ENCODE measurements at regions not wholly inside any gene's neighbourhood (a gene's known extent, or its start where the extent isn't known, plus 50 kb on each side); places are given as distances from the start of the nearest gene placed in this dataset.

DNA sequence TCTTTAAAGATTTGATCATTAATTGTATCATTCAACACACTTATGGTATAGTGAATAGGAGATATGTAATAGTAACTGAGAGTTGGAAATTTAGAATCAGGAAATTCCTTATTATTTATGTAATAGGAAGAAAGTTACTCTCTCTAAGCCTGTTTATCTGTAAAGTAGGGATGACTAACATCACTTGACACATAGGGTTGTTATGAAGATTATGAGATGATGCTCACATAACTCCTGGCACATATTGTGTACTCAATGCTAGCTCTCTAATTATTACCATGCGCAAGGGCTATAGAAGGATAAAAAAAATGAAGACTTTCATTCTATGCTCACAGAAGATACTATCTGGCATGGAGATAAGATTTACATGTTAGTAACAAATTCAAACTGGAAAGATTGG, 149.9 kb downstream of the ISOC1 start (continued):
- TF ChIP-seq, protein P1, sequence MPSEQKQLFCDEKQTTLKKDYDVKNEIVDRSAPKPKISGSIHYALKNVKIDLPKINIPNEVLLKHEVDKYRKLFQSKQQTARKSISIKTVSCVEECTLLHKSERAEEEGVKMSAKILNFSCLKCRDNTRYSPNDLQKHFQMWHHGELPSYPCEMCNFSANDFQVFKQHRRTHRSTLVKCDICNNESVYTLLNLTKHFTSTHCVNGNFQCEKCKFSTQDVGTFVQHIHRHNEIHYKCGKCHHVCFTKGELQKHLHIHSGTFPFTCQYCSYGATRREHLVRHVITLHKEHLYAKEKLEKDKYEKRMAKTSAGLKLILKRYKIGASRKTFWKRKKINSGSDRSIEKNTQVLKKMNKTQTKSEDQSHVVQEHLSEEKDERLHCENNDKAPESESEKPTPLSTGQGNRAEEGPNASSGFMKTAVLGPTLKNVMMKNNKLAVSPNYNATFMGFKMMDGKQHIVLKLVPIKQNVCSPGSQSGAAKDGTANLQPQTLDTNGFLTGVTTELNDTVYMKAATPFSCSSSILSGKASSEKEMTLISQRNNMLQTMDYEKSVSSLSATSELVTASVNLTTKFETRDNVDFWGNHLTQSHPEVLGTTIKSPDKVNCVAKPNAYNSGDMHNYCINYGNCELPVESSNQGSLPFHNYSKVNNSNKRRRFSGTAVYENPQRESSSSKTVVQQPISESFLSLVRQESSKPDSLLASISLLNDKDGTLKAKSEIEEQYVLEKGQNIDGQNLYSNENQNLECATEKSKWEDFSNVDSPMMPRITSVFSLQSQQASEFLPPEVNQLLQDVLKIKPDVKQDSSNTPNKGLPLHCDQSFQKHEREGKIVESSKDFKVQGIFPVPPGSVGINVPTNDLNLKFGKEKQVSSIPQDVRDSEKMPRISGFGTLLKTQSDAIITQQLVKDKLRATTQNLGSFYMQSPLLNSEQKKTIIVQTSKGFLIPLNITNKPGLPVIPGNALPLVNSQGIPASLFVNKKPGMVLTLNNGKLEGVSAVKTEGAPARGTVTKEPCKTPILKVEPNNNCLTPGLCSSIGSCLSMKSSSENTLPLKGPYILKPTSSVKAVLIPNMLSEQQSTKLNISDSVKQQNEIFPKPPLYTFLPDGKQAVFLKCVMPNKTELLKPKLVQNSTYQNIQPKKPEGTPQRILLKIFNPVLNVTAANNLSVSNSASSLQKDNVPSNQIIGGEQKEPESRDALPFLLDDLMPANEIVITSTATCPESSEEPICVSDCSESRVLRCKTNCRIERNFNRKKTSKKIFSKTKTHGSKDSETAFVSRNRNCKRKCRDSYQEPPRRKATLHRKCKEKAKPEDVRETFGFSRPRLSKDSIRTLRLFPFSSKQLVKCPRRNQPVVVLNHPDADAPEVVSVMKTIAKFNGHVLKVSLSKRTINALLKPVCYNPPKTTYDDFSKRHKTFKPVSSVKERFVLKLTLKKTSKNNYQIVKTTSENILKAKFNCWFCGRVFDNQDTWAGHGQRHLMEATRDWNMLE (tag by site-specific recombination; conservative IDR thresholded peaks at IDR 0.05; ENCODE audit: low read depth): no peak
- TF ChIP-seq ZNF610 (tag by site-specific recombination; IDR thresholded peaks at IDR 0.05; ENCODE audit: borderline replicate concordance) (no peak), EGR2 (tag by site-specific recombination; IDR thresholded peaks at IDR 0.05; ENCODE audit: low read depth) (no peak)
- TF ChIP-seq, protein P2, sequence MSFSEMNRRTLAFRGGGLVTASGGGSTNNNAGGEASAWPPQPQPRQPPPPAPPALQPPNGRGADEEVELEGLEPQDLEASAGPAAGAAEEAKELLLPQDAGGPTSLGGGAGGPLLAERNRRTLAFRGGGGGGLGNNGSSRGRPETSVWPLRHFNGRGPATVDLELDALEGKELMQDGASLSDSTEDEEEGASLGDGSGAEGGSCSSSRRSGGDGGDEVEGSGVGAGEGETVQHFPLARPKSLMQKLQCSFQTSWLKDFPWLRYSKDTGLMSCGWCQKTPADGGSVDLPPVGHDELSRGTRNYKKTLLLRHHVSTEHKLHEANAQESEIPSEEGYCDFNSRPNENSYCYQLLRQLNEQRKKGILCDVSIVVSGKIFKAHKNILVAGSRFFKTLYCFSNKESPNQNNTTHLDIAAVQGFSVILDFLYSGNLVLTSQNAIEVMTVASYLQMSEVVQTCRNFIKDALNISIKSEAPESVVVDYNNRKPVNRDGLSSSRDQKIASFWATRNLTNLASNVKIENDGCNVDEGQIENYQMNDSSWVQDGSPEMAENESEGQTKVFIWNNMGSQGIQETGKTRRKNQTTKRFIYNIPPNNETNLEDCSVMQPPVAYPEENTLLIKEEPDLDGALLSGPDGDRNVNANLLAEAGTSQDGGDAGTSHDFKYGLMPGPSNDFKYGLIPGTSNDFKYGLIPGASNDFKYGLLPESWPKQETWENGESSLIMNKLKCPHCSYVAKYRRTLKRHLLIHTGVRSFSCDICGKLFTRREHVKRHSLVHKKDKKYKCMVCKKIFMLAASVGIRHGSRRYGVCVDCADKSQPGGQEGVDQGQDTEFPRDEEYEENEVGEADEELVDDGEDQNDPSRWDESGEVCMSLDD (tag by site-specific recombination; IDR thresholded peaks at IDR 0.05): no peak

DNA sequence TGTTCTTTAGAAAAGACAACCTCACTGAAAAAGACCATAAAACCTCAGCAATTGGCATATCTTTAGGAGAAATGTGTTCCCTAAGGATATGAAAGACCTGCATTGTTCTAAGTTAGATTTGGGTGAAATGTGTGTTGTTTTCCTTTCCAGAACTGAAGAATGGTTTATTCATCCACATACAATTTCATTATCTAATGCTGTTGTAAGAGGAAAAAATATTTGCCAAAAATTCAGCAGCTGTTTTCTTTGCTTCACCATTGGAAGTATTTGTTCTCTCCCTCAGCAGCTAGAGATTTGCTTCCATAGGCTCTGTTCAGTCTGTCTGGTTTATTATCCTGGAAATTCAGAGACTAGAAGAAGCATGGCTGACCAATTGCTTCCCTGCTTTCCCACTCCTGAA, 150.9 kb downstream of the ISOC1 start:
- no peaks in the 10 kb centered on the region for H3K4me1 ChIP-seq (ENCODE audit: control insufficient read depth, insufficient read depth, low read length)
- POLR2A ChIA-PET: no interaction called here
- CTCF ChIA-PET: interaction anchor here (0.7 kb wide), 1 partner anchor 56 kb away, joined by 3 read pairs; no protein-coding TSS in a partner anchor
- TF ChIP-seq, protein P3, sequence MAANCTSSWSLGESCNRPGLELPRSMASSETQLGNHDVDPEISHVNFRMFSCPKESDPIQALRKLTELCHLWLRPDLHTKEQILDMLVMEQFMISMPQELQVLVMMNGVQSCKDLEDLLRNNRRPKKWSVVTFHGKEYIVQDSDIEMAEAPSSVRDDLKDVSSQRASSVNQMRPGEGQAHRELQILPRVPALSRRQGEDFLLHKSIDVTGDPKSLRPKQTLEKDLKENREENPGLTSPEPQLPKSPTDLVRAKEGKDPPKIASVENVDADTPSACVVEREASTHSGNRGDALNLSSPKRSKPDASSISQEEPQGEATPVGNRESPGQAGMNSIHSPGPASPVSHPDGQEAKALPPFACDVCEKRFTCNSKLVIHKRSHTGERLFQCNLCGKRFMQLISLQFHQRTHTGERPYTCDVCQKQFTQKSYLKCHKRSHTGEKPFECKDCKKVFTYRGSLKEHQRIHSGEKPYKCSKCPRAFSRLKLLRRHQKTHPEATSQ (tag by site-specific recombination; IDR thresholded peaks at IDR 0.05): no peak
- no peaks in the 10 kb centered on the region for H3K36me3 ChIP-seq (ENCODE audit: control insufficient read depth in 2 of 2, insufficient read depth in 1 of 2, low read length in 2 of 2)
- H3K27ac ChIP-seq (ENCODE audit: extremely low read depth, low read depth, low read length): no peak overlapping the region
- no peak overlapping the region for H3K4me3 ChIP-seq (ENCODE audit: low read depth, low read length)
- H3K9me3 ChIP-seq (ENCODE audit: control insufficient read depth, insufficient read depth, low read depth, low read length): no peaks in the 10 kb centered on the region

DNA sequence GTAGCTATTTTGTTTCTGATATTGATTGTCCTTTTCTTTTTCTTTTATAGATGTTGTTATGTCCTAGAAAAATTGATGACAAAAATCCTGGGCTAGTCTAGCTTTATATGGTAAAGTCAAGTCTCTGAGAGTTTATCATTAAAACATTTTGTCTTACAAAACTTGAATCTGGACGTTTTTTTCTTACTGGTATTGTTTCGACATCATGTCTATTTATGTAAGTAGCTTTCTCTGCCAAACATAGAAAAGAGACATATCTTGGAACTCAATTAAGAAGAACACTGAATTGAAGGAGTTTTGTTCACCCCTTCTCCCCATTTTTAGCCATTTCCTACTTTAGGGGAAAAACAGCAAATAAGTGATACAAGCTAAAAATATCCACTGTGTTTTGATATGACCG, 151.5 kb downstream of the ISOC1 start:
- no peaks in the 10 kb centered on the region for H3K36me3 ChIP-seq (ENCODE audit: control insufficient read depth in 2 of 2, insufficient read depth in 1 of 2, low read length in 2 of 2)
- TF ChIP-seq ZNF776 (tag by site-specific recombination; IDR thresholded peaks at IDR 0.05; ENCODE audit: borderline replicate concordance) (no peak), ZNF202 (tag by site-specific recombination; IDR thresholded peaks at IDR 0.05; ENCODE audit: borderline replicate concordance) (no peak), GFI1B (tag by site-specific recombination; IDR thresholded peaks at IDR 0.05) (no peak)
- no peak overlapping the region for H3K27ac ChIP-seq (ENCODE audit: extremely low read depth, low read depth, low read length)
- H3K4me1 ChIP-seq (ENCODE audit: control insufficient read depth, insufficient read depth, low read length): no peaks in the 10 kb centered on the region
- no peaks in the 10 kb centered on the region for H3K9me3 ChIP-seq (ENCODE audit: control insufficient read depth, insufficient read depth, low read depth, low read length)
- POLR2A ChIA-PET: no interaction called here
- CTCF ChIA-PET: interaction anchor here (0.7 kb wide), 1 partner anchor 56 kb away, joined by 3 read pairs; no protein-coding TSS in a partner anchor
- H3K4me3 ChIP-seq (ENCODE audit: low read depth, low read length): no peak overlapping the region

DNA sequence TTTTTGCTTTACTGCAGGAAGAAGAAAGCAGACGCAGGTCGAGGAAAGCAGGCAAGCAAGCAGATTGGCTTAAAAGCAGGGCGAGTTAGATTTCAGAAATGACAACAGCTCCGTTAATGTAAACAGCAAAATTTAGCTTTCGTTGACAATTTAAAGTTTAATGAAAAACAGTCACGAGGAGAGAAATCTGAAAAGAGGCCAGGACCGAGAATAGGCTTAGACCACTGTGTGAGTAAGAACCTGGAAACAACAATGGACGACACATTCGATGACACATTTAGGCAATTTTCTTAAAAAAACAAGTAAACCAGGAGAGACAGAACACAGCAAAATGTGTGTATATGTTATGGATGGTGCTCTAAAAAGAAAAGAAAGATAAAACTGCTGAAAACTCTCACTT, 155.3 kb downstream of the ISOC1 start:
- Histone ChIP-seq H3K4me3 (ENCODE audit: low read depth, low read length) (no peak overlapping the region), H3K9me3 (ENCODE audit: control insufficient read depth, insufficient read depth, low read depth, low read length) (no peaks in the 10 kb centered on the region), H3K27ac (ENCODE audit: extremely low read depth, low read depth, low read length) (no peak overlapping the region), H3K36me3 (ENCODE audit: control insufficient read depth in 2 of 2, insufficient read depth in 1 of 2, low read length in 2 of 2) (no peaks in the 10 kb centered on the region), H3K4me1 (ENCODE audit: control insufficient read depth, insufficient read depth, low read length) (no peaks in the 10 kb centered on the region)
- CTCF ChIA-PET: no interaction called here
- POLR2A ChIA-PET: no interaction called here
- TF ChIP-seq ZNF394 (tag by site-specific recombination; IDR thresholded peaks at IDR 0.05; ENCODE audit: borderline replicate concordance) (no peak), SALL2 (tag by site-specific recombination; IDR thresholded peaks at IDR 0.05; ENCODE audit: borderline replicate concordance) (no peak), ZNF114 (tag by site-specific recombination; IDR thresholded peaks at IDR 0.05) (no peak), ZNF76 (tag by site-specific recombination; IDR thresholded peaks at IDR 0.05; ENCODE audit: borderline replicate concordance, low read depth) (no peak), ZEB2 (tag by site-specific recombination; IDR thresholded peaks at IDR 0.05) (no peak), SP7 (tag by site-specific recombination; IDR thresholded peaks at IDR 0.05) (no peak), ZNF155 (tag by site-specific recombination; IDR thresholded peaks at IDR 0.05) (no peak), ZNF510 (tag by site-specific recombination; IDR thresholded peaks at IDR 0.05; ENCODE audit: insufficient replicate concordance) (no peak)
- TF ChIP-seq, protein P4, sequence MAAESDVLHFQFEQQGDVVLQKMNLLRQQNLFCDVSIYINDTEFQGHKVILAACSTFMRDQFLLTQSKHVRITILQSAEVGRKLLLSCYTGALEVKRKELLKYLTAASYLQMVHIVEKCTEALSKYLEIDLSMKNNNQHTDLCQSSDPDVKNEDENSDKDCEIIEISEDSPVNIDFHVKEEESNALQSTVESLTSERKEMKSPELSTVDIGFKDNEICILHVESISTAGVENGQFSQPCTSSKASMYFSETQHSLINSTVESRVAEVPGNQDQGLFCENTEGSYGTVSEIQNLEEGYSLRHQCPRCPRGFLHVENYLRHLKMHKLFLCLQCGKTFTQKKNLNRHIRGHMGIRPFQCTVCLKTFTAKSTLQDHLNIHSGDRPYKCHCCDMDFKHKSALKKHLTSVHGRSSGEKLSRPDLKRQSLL (tag by site-specific recombination; IDR thresholded peaks at IDR 0.05): no peak
- TF ChIP-seq, protein P5, sequence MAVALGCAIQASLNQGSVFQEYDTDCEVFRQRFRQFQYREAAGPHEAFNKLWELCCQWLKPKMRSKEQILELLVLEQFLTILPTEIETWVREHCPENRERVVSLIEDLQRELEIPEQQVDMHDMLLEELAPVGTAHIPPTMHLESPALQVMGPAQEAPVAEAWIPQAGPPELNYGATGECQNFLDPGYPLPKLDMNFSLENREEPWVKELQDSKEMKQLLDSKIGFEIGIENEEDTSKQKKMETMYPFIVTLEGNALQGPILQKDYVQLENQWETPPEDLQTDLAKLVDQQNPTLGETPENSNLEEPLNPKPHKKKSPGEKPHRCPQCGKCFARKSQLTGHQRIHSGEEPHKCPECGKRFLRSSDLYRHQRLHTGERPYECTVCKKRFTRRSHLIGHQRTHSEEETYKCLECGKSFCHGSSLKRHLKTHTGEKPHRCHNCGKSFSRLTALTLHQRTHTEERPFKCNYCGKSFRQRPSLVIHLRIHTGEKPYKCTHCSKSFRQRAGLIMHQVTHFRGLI (tag by site-specific recombination; IDR thresholded peaks at IDR 0.05): no peak

Measured in HEK293 (cell line).